GM21529 (cell line): ENCODE measurements at regions not wholly inside any gene's neighbourhood (a gene's known extent, or its start where the extent isn't known, plus 50 kb on each side); places are given as distances from the start of the nearest gene placed in this dataset.
A peak's percentile ranks its signal among the peaks of the same experiment; 100 is the strongest.

Source experiments
- ATAC-seq: cut with Tn5 transposase; IDR thresholded peaks from one replicate; pipeline ENCODE4 v1.9.1; 2021; ENCODE audit not compliant: unreplicated experiment

- ATAC-seq: no peak
Measured at GRCh38 chr2:7774481-7774880, 857.3 kb downstream of the RNF144A start.

- no peak for ATAC-seq
Measured at GRCh38 chr2:7777668-7778067, 860.5 kb downstream of the RNF144A start.

- no peak for ATAC-seq
Measured at GRCh38 chr2:7780321-7780720, 863.1 kb downstream of the RNF144A start.

GRCh38 chr2:7785700-7786099 is 868.5 kb downstream of the RNF144A start:
- no peak for ATAC-seq

- no peak for ATAC-seq
Measured at GRCh38 chr2:7788736-7789135, 871.5 kb downstream of the RNF144A start.

- no peak for ATAC-seq
Measured at GRCh38 chr2:7792031-7792651, 874.9 kb downstream of the RNF144A start.

- no peak for ATAC-seq
Measured at GRCh38 chr2:7795778-7796563, 878.8 kb downstream of the RNF144A start.

- ATAC-seq: no peak
Measured at GRCh38 chr2:7800031-7800430, 881.8 kb upstream of the ID2 start.

- no peak for ATAC-seq
Measured at GRCh38 chr2:7801212-7801611, 880.6 kb upstream of the ID2 start.

- ATAC-seq: no peak
Measured at GRCh38 chr2:7803515-7803914, 878.3 kb upstream of the ID2 start.

GRCh38 chr2:7809640-7810039 is 872.2 kb upstream of the ID2 start:
- no peak for ATAC-seq

GRCh38 chr2:7811073-7811472 is 870.8 kb upstream of the ID2 start:
- no peak for ATAC-seq

GRCh38 chr2:7812231-7812995 is 869.4 kb upstream of the ID2 start:
- ATAC-seq: no peak

GRCh38 chr2:7813541-7814292 is 868.1 kb upstream of the ID2 start:
- ATAC-seq: no peak

GRCh38 chr2:7815726-7816125 is 866.1 kb upstream of the ID2 start:
- no peak for ATAC-seq

GRCh38 chr2:7816233-7816632 is 865.6 kb upstream of the ID2 start:
- no peak for ATAC-seq

GRCh38 chr2:7816944-7817343 is 864.9 kb upstream of the ID2 start:
- no peak for ATAC-seq

GRCh38 chr2:7819316-7819715 is 862.5 kb upstream of the ID2 start:
- ATAC-seq: no peak

- no peak for ATAC-seq
Measured at GRCh38 chr2:7819850-7820249, 862.0 kb upstream of the ID2 start.

- no peak for ATAC-seq
Measured at GRCh38 chr2:7824211-7824610, 857.6 kb upstream of the ID2 start.

- peak; percentile 97 for ATAC-seq
Measured at GRCh38 chr2:7825591-7826312, 856.1 kb upstream of the ID2 start.
